Caki2 (cell line): ENCODE measurements at regions not wholly inside any gene's neighbourhood (a gene's known extent, or its start where the extent isn't known, plus 50 kb on each side); places are given as distances from the start of the nearest gene placed in this dataset.
"Not testable (repeated sequence)": the region's sequence is repeated elsewhere in the genome, so short reads cannot be mapped to it uniquely, and the experiment has no call there.

Source experiments
- DNase-seq: peaks from one replicate; pipeline ENCODE4 v3.0.0-alpha.2; 2015; ENCODE audit warnings: low read depth
- in situ Hi-C: cut with HindIII; loops from 2 replicates; pipeline ENCODE4 v1.10.0; 2016; ENCODE audit warnings: low sequenced_read_pairs, low pct_unique_long_range_greater_than_20kb, mixed read lengths

DNA sequence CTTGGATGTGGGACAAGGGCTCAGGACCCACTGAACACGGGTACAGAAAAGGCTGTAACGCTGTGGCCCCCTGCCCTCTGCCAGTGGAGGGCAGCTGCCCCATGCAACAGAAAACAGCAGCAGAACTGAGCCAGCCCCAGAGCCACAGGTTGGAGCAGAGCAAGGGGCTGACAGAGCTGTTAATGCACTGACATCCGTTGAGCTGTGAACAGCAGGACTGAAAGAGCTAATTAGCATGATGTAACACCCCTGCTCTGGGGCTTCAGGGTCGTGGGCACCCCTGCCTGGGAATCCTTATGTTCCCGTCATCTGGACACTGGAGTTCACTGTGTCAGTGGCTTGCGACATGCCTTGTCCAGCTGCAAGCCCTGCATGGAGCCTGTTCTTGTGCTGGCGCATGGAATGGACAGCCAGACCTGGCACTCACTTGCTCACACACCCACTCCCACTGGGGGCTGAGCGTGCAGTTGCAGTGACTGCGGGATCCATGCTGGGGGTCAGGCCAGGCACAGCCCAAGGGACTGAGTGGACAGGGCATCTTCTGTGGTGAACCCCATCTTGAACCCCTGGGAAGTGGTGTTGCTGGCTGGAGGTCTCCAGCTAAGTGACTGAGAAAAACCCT lies 293.7 kb downstream of the DNAJB9 start:
- in situ Hi-C loops: no loop called here
- no peak for DNase-seq

- no peak for DNase-seq
- in situ Hi-C loops: no loop called here
Measured at GRCh38 chr7:108869070-108869469, 299.4 kb downstream of the DNAJB9 start.

DNA sequence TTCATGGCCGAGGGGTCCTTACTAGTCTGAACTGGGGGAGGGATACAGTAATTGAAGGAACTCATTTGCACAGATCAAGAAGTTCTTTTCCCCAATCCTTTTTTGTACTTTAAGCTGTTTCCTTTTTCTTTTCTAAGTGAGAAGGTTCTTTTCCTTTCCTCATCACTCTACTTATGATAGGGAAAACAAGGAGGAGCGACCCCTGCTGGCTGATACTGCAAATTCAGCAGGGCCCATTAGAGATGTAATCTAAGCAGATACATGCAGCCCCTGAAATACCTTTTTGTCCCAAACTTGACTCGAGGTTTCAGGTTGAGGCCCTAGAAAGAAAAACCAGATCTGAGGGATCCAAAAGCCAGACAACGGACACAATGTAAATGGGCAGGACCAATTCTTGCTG lies 305.5 kb downstream of the DNAJB9 start:
- in situ Hi-C loops: no loop called here
- DNase-seq: no peak

DNA sequence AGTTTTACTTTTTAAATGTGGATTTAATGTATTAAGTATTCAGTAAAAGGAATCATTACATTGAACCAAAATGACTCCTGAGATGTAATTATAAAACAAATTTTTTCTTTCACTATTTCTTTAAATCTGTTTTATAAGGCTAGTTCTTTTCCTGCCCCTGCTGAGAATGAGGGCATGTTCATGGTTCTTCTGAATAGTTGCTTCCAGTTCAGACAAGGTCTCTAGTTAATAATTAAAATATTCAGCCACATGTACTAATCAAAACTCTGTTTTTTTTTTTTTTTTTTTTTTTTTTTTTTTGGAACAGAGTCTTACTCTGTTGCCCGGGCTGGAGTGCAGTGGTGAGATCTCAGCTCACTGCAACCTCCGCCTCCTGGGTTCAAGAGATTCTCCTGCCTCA lies 321.2 kb downstream of the DNAJB9 start:
- no peak for DNase-seq
- in situ Hi-C loops: no loop called here

DNA sequence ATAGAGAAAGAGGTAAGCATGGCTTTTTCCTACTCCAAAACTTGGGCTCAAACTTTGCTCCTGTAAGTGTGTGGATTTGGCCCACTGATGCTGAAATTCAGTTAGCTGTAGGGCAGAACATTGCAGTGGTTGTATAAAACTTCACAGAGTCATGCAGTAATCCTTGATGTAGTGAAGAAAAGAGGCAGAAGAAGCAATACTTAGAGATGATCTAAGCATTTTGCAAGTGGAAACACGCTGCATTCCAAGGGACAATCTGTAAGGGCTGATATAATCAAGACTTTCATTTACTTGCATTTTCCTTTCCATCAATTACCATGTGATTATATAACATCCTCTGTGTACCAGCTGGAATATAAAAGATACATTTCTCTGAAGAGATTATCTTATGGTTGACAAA lies 338.8 kb downstream of the DNAJB9 start:
- DNase-seq: no peak
- in situ Hi-C loops: no loop called here

DNA sequence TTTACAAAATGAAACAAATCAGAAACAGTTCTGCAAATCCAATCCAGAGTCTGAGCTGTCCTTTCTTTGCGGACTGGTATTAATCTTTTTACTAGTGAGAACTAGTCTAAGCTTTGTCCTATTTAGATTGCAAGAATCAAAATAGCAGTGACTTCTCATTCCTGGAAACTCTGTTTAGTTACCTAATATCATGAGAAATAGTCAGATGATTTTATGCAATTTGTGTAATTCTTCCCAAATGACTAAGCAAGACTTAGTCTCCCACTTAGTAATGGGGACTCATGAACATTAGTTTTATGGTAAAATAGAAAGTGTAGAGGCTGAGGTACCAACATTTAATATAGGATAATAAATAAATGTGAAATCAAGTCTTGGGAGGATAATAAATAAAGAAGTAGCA lies 341.3 kb downstream of the DNAJB9 start:
- in situ Hi-C loops: no loop called here
- DNase-seq: no peak

- in situ Hi-C loops: no loop called here
Measured at GRCh38 chr7:108920490-108920889, 350.8 kb downstream of the DNAJB9 start.

GRCh38 chr7:108943048-108943447 lies 373.4 kb downstream of the DNAJB9 start:
- in situ Hi-C loops, DNase-seq: not testable (repeated sequence)

More at GRCh38 chr7:108920490-108920889, 350.8 kb downstream of the DNAJB9 start:
- DNase-seq: no peak

DNA sequence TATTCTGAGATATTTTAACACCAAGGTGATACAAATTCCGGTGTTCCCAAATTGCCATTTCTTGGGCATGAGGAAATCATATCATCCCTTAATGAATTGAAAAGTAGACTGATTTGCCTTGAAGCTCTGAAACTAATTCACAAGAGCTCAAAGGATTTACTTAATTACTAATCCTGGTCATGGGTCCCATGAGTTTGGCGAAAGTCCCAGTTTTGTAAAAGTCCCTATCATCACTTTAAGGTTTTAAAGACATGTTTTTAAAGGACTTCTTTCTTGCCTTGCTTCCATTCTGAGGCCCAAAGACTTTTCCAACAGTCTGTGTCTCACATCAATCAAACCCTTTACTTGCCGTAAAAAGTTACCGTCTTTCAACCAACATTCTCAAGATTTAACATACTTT lies 377.9 kb downstream of the DNAJB9 start:
- no peak for DNase-seq
- in situ Hi-C loops: no loop called here

GRCh38 chr7:108972004-108972403 lies 402.3 kb downstream of the DNAJB9 start:
- no peak for DNase-seq
- in situ Hi-C loops: no loop called here

DNA sequence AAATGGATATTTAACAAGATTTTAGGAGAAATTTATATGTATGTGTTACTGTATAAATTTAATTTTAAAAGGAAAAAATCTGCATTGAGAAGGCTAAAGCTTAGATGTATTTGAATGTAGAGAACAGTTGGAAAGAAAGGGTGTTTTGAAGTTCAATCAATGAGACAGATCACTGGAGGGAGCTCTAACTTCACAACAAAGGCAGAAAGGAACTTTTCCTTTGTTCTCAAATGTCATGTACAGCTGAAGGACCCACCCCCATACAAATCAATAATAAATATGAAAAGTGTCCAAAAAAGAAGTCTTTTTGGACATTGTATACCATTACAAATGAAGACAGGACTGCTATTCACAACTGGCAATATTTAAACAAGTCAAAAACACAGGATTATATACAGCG lies 403.4 kb downstream of the DNAJB9 start:
- in situ Hi-C loops: no loop called here
- DNase-seq: no peak

GRCh38 chr7:108974641-108975040 lies 405.0 kb downstream of the DNAJB9 start:
- DNase-seq: no peak
- in situ Hi-C loops: no loop called here

GRCh38 chr7:108985037-108985436 lies 415.4 kb downstream of the DNAJB9 start:
- DNase-seq: no peak
- in situ Hi-C loops: no loop called here

DNA sequence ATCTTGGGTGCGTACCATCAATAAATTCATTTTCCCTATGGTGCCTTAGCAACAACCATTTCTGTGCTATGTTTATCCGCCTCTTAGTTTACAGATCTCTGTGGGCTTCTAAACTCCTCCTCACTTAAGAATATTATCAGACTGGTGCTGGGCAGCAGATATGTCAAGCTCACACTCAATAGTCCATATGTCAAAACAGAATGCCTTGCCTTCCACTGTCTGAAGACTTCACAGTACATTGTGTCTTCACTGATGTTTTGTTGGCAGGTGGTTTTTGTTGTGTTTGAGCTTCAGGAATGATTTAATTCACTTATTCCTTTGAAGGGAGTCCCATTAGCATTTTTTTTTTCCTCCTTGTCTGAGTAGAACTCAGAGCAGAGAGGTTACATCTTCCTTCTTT lies 419.6 kb downstream of the DNAJB9 start:
- DNase-seq: no peak
- in situ Hi-C loops: no loop called here

- in situ Hi-C loops: no loop called here
Measured at GRCh38 chr7:108997480-108997879, 427.8 kb downstream of the DNAJB9 start.

GRCh38 chr7:109003742-109004141 lies 434.1 kb downstream of the DNAJB9 start:
- DNase-seq: peak; percentile 20
- in situ Hi-C loops: no loop called here

More at GRCh38 chr7:108997480-108997879, 427.8 kb downstream of the DNAJB9 start:
- DNase-seq: no peak

GRCh38 chr7:109009636-109010035 lies 440.0 kb downstream of the DNAJB9 start:
- in situ Hi-C loops: no loop called here
- no peak for DNase-seq

DNA sequence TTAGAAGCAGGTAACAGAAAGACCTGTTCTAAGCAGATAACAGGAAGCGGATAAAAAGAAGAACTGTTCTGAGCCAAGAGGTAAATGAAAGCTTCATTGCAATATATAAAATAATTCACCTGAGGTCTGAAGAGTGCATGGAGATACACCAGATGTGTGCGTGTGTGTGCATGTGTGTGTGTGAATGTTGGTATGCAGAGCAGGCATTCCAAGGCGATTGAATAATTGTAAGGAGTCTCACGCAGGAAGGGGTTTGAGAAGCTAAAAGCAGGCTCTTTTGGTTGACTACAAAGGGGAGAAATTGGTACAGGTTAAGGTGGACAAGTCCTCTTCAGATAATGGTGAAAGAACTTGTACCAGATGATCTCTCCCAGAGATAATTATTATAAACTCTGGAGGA lies 450.6 kb downstream of the DNAJB9 start:
- in situ Hi-C loops: no loop called here

DNA sequence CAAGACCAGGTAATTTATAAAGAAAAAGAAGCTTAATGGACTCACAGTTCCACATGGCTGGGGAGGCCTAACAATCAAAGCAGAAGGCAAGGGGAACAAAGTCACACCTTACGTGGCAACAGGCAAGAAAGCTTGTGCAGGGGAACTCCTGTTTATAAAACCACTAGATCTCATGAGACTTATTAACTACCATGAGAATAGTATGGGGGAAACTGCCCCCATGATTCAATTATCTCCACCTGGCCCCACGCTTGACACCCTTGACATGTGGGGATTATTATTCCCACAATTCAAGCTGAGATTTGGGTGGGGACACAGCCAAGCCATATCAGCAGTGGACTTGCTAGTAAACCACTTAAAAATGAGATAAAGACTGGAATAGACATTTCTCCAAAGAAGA lies 451.7 kb downstream of the DNAJB9 start:
- no peak for DNase-seq
- in situ Hi-C loops: no loop called here

More for the DNA sequence above, 450.6 kb downstream of the DNAJB9 start:
- no peak for DNase-seq

- no peak for DNase-seq
- in situ Hi-C loops: no loop called here
Measured at GRCh38 chr7:109029866-109030265, 460.2 kb downstream of the DNAJB9 start.

DNA sequence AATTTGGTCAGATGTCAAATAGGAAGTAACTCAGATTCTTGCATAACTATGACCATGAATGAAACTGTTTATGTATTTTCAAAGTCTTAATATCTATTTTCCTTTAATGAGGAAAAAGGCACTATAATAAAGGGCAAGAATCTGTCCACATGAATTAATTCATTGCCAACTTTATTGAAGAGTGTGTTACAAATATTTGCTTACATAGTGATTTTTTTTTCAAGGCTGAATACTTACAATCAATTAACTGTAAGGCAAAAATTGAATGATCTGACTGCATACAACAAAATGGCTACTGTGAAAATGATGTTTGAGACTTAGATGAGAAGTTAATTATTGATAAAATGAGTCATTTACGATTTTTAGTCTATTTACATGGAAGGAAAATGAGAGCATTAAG lies 475.0 kb downstream of the DNAJB9 start:
- in situ Hi-C loops: no loop called here
- no peak for DNase-seq
